Gastrocnemius medialis (tissue), 4 donors: ENCODE measurements at regions not wholly inside any gene's neighbourhood (a gene's known extent, or its start where the extent isn't known, plus 50 kb on each side); places are given as distances from the start of the nearest gene placed in this dataset.
A peak's percentile ranks its signal among the peaks of the same experiment; 100 is the strongest.

ENCODE experiments used
- ATAC-seq, 2 donors: fragments of 150-250 bp; one replicate each; pipeline ENCODE4 v1.9.1; 2016
- DNase-seq, 2 donors: peaks; one replicate each; pipeline ENCODE4 v3.0.0-alpha.2; 2019
- H3K27ac ChIP-seq, 4 donors: fragments of 200-600 bp; sonication (generic); 1 replicate in 1 of 4; 2 replicates in 3 of 4; pipeline ENCODE4 v1.5.1; 2016 to 2018; ENCODE audit warnings: mild to moderate bottlenecking in 2 of 4, moderate library complexity in 1 of 4
- H3K27me3 ChIP-seq, 3 donors: fragments of 200-600 bp; sonication (generic) in 2 of 3; 1 replicate in 1 of 3; 2 replicates in 2 of 3; pipeline versions ENCODE4 v1.5.1 to v1.6.0; 2016 to 2019; ENCODE audit warnings: mild to moderate bottlenecking in 1 of 3, moderate library complexity in 1 of 3
- H3K36me3 ChIP-seq, 2 donors: fragments of 200-600 bp; sonication (generic) in 1 of 2; one replicate each; pipeline ENCODE4 v1.5.1; 2017 to 2018
- H3K4me1 ChIP-seq, 2 donors: fragments of 200-600 bp; sonication (generic) in 1 of 2; one replicate each; pipeline ENCODE4 v1.5.1; 2016 to 2017; ENCODE audit warnings: mild to moderate bottlenecking in 2 of 2
- H3K4me3 ChIP-seq, 4 donors: fragments of 200-600 bp; sonication (generic) in 3 of 4; 1 replicate in 1 of 4; 2 replicates in 3 of 4; pipeline ENCODE4 v1.5.1; 2016 to 2019; ENCODE audit warnings: mild to moderate bottlenecking in 2 of 4
- H3K9me3 ChIP-seq, 3 donors: fragments of 200-600 bp; sonication (generic) in 2 of 3; 1 replicate in 1 of 3; 2 replicates in 2 of 3; pipeline ENCODE4 v1.5.1; 2016 to 2019
- POLR2A ChIP-seq, 2 donors: fragments of 450-650 bp; IDR thresholded peaks; one replicate each; pipeline ENCODE4 v1.6.1; 2017; ENCODE audit warnings: antibody characterized with exemption in 2 of 2, mild to moderate bottlenecking in 2 of 2, moderate library complexity in 2 of 2
- in situ Hi-C, 4 donors: fragments of 200-750 bp; cut with MboI; loops; one replicate each; pipeline versions ENCODE4 v1.15.0 to v1.8.0; 2017; ENCODE audit warnings: low sequenced_read_pairs in 4 of 4
- intact Hi-C: fragments of 100-400 bp; cut with DNase I; formaldehyde crosslinking; loops from one replicate; pipeline ENCODE4 v1.15.1; 2023; ENCODE audit warnings: low total_unique reads
- TF ChIP-seq, protein P1 (sequence below), 5 experiments: fragments of 450-650 bp in 3 of 5; fragments of 200-600 bp in 2 of 5; sonication (generic) in 2 of 5; IDR thresholded peaks in 4 of 5; conservative IDR thresholded peaks in 1 of 5; 1 replicate in 4 of 5; 2 replicates in 1 of 5; pipeline ENCODE4 v1.5.1; 2016 to 2019; ENCODE audit warnings: antibody characterized with exemption in 5 of 5, mild to moderate bottlenecking in 3 of 5, moderate library complexity in 3 of 5

- Histone ChIP-seq H3K4me3 (no peak overlapping the region), H3K36me3 (no peaks in the 10 kb centered on the region), H3K27me3 (no peaks in the 10 kb centered on the region), H3K4me1 (peaks cover 4 to 6% of the 10 kb centered on the region in 2 donors), H3K9me3 (no peaks in the 10 kb centered on the region), H3K27ac (no peak overlapping the region)
- in situ Hi-C loops (no loop called here), intact Hi-C loops (no loop called here)
- DNase-seq (no peak), ATAC-seq (peak in 1 of 2 donors; percentile 62)
- no peak for TF ChIP-seq POLR2A (IDR thresholded peaks at IDR 0.05)
- TF ChIP-seq, protein P1, sequence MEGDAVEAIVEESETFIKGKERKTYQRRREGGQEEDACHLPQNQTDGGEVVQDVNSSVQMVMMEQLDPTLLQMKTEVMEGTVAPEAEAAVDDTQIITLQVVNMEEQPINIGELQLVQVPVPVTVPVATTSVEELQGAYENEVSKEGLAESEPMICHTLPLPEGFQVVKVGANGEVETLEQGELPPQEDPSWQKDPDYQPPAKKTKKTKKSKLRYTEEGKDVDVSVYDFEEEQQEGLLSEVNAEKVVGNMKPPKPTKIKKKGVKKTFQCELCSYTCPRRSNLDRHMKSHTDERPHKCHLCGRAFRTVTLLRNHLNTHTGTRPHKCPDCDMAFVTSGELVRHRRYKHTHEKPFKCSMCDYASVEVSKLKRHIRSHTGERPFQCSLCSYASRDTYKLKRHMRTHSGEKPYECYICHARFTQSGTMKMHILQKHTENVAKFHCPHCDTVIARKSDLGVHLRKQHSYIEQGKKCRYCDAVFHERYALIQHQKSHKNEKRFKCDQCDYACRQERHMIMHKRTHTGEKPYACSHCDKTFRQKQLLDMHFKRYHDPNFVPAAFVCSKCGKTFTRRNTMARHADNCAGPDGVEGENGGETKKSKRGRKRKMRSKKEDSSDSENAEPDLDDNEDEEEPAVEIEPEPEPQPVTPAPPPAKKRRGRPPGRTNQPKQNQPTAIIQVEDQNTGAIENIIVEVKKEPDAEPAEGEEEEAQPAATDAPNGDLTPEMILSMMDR (IDR thresholded peaks at IDR 0.05 in 4 of 5, conservative IDR thresholded peaks at IDR 0.05 in 1 of 5) = no peak
Measured at GRCh38 chr11:128359515-128359914, 227.8 kb downstream of the ETS1 start.

DNA sequence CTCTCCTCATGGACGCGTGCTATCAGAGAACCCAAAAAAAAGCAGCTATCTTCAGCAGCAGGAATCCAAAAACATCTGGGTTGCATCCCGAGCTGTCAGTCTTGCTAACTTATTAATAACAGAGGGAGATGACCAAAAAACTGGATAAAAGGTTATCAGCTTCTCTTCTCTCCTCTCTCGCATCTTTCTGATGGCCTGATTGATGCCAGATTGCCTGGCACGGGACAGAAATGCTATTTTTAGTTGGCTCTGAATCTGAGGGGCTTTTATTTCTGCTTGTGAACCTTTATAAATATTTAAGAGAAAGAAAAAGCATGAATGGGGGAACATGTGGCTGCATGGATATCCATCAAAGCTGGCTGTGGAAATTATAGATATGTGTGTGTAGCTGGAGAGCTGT is 230.3 kb downstream of the ETS1 start:
- TF ChIP-seq POLR2A (IDR thresholded peaks at IDR 0.05) = no peak
- TF ChIP-seq, protein P1 (IDR thresholded peaks at IDR 0.05 in 4 of 5, conservative IDR thresholded peaks at IDR 0.05 in 1 of 5) = no peak
- DNase-seq (no peak), ATAC-seq (no peak)
- no peak overlapping the region for H3K4me3 ChIP-seq
- no peaks in the 10 kb centered on the region for H3K36me3 ChIP-seq
- intact Hi-C loops (no loop called here), in situ Hi-C loops (no loop called here)
- no peak overlapping the region for H3K27ac ChIP-seq
- H3K4me1 ChIP-seq = peaks cover 4 to 6% of the 10 kb centered on the region in 2 donors
- no peaks in the 10 kb centered on the region for H3K9me3 ChIP-seq
- no peaks in the 10 kb centered on the region for H3K27me3 ChIP-seq

- intact Hi-C loops (no loop called here), in situ Hi-C loops (no loop called here)
- H3K9me3 ChIP-seq = no peaks in the 10 kb centered on the region
- H3K36me3 ChIP-seq = no peaks in the 10 kb centered on the region
- no peaks in the 10 kb centered on the region for H3K4me1 ChIP-seq
- no peak overlapping the region for H3K27ac ChIP-seq
- no peaks in the 10 kb centered on the region for H3K27me3 ChIP-seq
- DNase-seq = no peak
- TF ChIP-seq, protein P1 (IDR thresholded peaks at IDR 0.05 in 4 of 5, conservative IDR thresholded peaks at IDR 0.05 in 1 of 5) = no peak
- no peak for TF ChIP-seq POLR2A (IDR thresholded peaks at IDR 0.05)
- H3K4me3 ChIP-seq = no peak overlapping the region
- no peak for ATAC-seq
Measured at GRCh38 chr11:128355558-128355957, 231.8 kb downstream of the ETS1 start.

- no peak for DNase-seq
- no peaks in the 10 kb centered on the region for H3K4me1 ChIP-seq
- H3K36me3 ChIP-seq = no peaks in the 10 kb centered on the region
- no peak for ATAC-seq
- H3K27me3 ChIP-seq = no peaks in the 10 kb centered on the region
- TF ChIP-seq, protein P1 (IDR thresholded peaks at IDR 0.05 in 4 of 5, conservative IDR thresholded peaks at IDR 0.05 in 1 of 5) = no peak
- no peak for TF ChIP-seq POLR2A (IDR thresholded peaks at IDR 0.05)
- no peak overlapping the region for H3K4me3 ChIP-seq
- no peaks in the 10 kb centered on the region for H3K9me3 ChIP-seq
- no peak overlapping the region for H3K27ac ChIP-seq
- intact Hi-C loops = no loop called here
- in situ Hi-C loops = no loop called here
Measured at GRCh38 chr11:128354476-128354875, 232.9 kb downstream of the ETS1 start.

GRCh38 chr11:128351168-128351567 is 236.2 kb downstream of the ETS1 start:
- no peak for DNase-seq
- Histone ChIP-seq H3K27ac (no peak overlapping the region), H3K27me3 (no peaks in the 10 kb centered on the region), H3K9me3 (no peaks in the 10 kb centered on the region), H3K4me1 (no peaks in the 10 kb centered on the region), H3K36me3 (no peaks in the 10 kb centered on the region), H3K4me3 (no peak overlapping the region)
- ATAC-seq = no peak
- intact Hi-C loops = no loop called here
- TF ChIP-seq, protein P1 (IDR thresholded peaks at IDR 0.05 in 4 of 5, conservative IDR thresholded peaks at IDR 0.05 in 1 of 5) = no peak
- no peak for TF ChIP-seq POLR2A (IDR thresholded peaks at IDR 0.05)
- in situ Hi-C loops = no loop called here
